C4-2B (cell line): ENCODE measurements at regions not wholly inside any gene's neighbourhood (a gene's known extent, or its start where the extent isn't known, plus 50 kb on each side); places are given as distances from the start of the nearest gene placed in this dataset.
A peak's percentile ranks its signal among the peaks of the same experiment; 100 is the strongest.

Source experiments
- ZFX ChIP-seq: fragments of 450-650 bp; IDR thresholded peaks from 2 replicates; pipeline ENCODE4 v1.6.1; 2017
- TF ChIP-seq, protein P1 (sequence below): fragments of 450-650 bp; conservative IDR thresholded peaks from 2 replicates; pipeline ENCODE4 v1.5.1; 2017; ENCODE audit warnings: mild to moderate bottlenecking

GRCh38 chr20:59439243-59439642, 138.8 kb downstream of the EDN3 start:
- TF ChIP-seq, protein P1, sequence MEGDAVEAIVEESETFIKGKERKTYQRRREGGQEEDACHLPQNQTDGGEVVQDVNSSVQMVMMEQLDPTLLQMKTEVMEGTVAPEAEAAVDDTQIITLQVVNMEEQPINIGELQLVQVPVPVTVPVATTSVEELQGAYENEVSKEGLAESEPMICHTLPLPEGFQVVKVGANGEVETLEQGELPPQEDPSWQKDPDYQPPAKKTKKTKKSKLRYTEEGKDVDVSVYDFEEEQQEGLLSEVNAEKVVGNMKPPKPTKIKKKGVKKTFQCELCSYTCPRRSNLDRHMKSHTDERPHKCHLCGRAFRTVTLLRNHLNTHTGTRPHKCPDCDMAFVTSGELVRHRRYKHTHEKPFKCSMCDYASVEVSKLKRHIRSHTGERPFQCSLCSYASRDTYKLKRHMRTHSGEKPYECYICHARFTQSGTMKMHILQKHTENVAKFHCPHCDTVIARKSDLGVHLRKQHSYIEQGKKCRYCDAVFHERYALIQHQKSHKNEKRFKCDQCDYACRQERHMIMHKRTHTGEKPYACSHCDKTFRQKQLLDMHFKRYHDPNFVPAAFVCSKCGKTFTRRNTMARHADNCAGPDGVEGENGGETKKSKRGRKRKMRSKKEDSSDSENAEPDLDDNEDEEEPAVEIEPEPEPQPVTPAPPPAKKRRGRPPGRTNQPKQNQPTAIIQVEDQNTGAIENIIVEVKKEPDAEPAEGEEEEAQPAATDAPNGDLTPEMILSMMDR, result peak; percentile 37
- TF ChIP-seq ZFX, result no peak
